ENCODE measurements at regions not wholly inside any gene's neighbourhood (a gene's known extent, or its start where the extent isn't known, plus 50 kb on each side); places are given as distances from the start of the nearest gene placed in this dataset.

GRCh38 chr15:61474796-61475195 is 245.7 kb upstream of the RORA start:
- no peak overlapping the region for H3K9ac ChIP-seq (ENCODE audit: insufficient read depth in 1 of 2, low read length in 2 of 2)
- no peaks in the 10 kb centered on the region for H3K36me3 ChIP-seq (ENCODE audit: control insufficient read depth in 4 of 4, insufficient read depth in 4 of 4, low read length in 4 of 4)
- H3K27ac ChIP-seq (ENCODE audit: low read depth in 1 of 2, low read length in 1 of 2), result no peak overlapping the region
- TF ChIP-seq, protein P1, sequence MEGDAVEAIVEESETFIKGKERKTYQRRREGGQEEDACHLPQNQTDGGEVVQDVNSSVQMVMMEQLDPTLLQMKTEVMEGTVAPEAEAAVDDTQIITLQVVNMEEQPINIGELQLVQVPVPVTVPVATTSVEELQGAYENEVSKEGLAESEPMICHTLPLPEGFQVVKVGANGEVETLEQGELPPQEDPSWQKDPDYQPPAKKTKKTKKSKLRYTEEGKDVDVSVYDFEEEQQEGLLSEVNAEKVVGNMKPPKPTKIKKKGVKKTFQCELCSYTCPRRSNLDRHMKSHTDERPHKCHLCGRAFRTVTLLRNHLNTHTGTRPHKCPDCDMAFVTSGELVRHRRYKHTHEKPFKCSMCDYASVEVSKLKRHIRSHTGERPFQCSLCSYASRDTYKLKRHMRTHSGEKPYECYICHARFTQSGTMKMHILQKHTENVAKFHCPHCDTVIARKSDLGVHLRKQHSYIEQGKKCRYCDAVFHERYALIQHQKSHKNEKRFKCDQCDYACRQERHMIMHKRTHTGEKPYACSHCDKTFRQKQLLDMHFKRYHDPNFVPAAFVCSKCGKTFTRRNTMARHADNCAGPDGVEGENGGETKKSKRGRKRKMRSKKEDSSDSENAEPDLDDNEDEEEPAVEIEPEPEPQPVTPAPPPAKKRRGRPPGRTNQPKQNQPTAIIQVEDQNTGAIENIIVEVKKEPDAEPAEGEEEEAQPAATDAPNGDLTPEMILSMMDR (IDR thresholded peaks at IDR 0.05; ENCODE audit: control extremely low read depth, extremely low read depth), result no peak
- H3K9me3 ChIP-seq (ENCODE audit: control insufficient read depth in 4 of 4, insufficient read depth in 3 of 4, low read length in 3 of 4), result peaks cover 0 to 2% (median 0%) of the 10 kb centered on the region in 4 donors
- H3K27me3 ChIP-seq (ENCODE audit: control insufficient read depth in 3 of 3, insufficient read depth in 3 of 3, low read length in 2 of 3), result peaks cover 0 to 3% (median 0%) of the 10 kb centered on the region in 3 donors
- ATAC-seq (ENCODE audit: insufficient read depth, low FRiP score) (no peak), DNase-seq (no peak)
- 55 to 67% methylated on average over 1 of the region's 1 CpG for WGBS, 2 donors
- peaks cover 0 to 24% (median 0%) of the 10 kb centered on the region in 5 donors for H3K4me1 ChIP-seq (ENCODE audit: control insufficient read depth in 5 of 5, insufficient read depth in 5 of 5, low read length in 5 of 5)
- H3K4me3 ChIP-seq, result no peak overlapping the region

DNA sequence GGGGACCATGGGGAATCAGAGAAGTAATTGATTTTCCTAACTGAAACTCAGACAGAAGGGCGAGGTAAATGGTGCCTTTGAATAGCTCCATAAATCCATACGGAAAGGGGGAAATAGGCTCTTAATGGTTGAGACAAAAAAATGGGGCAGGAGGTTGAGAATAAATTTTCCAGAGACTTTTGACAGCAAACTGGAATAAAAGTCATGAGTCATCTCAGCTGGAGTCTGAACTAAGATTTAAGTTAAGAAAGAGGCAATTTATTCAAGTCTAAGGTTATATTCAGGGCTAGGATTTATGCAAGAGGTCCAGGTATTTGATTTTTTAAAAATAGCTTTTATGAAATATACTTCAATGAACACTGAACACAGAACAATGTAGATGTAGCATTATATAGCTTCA is 238.7 kb upstream of the RORA start:
- no peaks in the 10 kb centered on the region for H3K27me3 ChIP-seq (ENCODE audit: control insufficient read depth in 3 of 3, insufficient read depth in 3 of 3, low read length in 2 of 3)
- 66% methylated on average over 2 of the region's 2 CpGs for WGBS, 2 donors
- peaks cover 0 to under 1% (median 0%) of the 10 kb centered on the region in 4 donors for H3K9me3 ChIP-seq (ENCODE audit: control insufficient read depth in 4 of 4, insufficient read depth in 3 of 4, low read length in 3 of 4)
- H3K27ac ChIP-seq (ENCODE audit: low read depth in 1 of 2, low read length in 1 of 2), result no peak overlapping the region
- ATAC-seq (ENCODE audit: insufficient read depth, low FRiP score) (no peak), DNase-seq (no peak)
- H3K36me3 ChIP-seq (ENCODE audit: control insufficient read depth in 4 of 4, insufficient read depth in 4 of 4, low read length in 4 of 4), result no peaks in the 10 kb centered on the region
- no peak overlapping the region for H3K4me3 ChIP-seq
- TF ChIP-seq, protein P1 (IDR thresholded peaks at IDR 0.05; ENCODE audit: control extremely low read depth, extremely low read depth), result no peak
- no peak overlapping the region for H3K9ac ChIP-seq (ENCODE audit: insufficient read depth in 1 of 2, low read length in 2 of 2)
- H3K4me1 ChIP-seq (ENCODE audit: control insufficient read depth in 5 of 5, insufficient read depth in 5 of 5, low read length in 5 of 5), result no peaks in the 10 kb centered on the region

DNA sequence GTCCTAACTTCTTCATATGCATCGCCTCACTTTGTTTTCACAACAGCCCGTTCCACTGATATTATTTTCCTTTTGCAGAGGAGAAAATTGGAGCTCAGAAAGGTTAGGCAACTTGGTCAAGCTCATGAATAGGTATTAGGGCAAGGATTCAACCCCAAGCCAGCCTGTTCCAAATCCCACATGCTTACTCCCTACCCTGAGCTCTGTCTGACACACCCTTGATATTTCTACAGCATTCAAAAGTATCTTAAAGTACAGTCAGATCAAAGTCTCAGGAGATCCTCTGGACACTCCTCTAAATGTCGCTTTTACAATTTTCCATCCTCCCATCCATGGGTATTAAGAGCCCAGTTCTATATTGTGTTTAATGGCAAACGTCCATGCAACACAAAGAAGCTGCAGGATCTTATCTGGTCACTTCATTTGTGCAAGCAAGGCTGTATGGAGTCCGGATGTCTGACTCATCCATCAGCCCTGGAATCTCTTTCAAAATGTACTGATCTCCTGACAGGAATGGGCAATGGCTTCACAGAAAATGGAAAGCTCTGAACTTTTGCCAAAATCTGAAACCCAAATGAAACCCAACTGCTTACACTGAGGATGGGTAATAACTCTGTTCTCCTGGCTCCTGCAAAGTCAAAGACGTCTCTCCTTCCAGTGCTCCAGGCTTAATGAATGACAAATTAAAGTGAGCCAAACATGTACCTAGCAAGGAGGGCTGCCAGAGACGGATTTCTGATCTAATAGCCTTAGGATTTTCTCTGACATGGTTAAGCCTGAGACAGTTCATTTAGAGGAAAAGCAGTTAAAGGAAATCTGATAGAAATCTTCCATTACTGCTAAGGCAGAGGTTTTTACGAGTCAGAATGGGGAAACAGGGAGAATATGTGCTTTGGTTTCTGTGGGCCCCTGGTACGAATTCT is 230.9 kb upstream of the RORA start:
- H3K4me1 ChIP-seq (ENCODE audit: control insufficient read depth in 5 of 5, insufficient read depth in 5 of 5, low read length in 5 of 5), result peaks cover 0 to 33% (median 5%) of the 10 kb centered on the region in 5 donors
- no peak overlapping the region for H3K9ac ChIP-seq (ENCODE audit: insufficient read depth in 1 of 2, low read length in 2 of 2)
- H3K36me3 ChIP-seq (ENCODE audit: control insufficient read depth in 4 of 4, insufficient read depth in 4 of 4, low read length in 4 of 4), result no peaks in the 10 kb centered on the region
- H3K27me3 ChIP-seq (ENCODE audit: control insufficient read depth in 3 of 3, insufficient read depth in 3 of 3, low read length in 2 of 3), result no peaks in the 10 kb centered on the region
- 54 to 65% methylated on average over 9 of the region's 9 CpGs for WGBS, 2 donors
- H3K27ac ChIP-seq (ENCODE audit: low read depth in 1 of 2, low read length in 1 of 2), result no peak overlapping the region
- ATAC-seq (ENCODE audit: insufficient read depth, low FRiP score), result no peak
- H3K4me3 ChIP-seq, result no peak overlapping the region
- DNase-seq, result peak; percentile 65 to 95 (median 91)
- TF ChIP-seq, protein P1 (IDR thresholded peaks at IDR 0.05; ENCODE audit: control extremely low read depth, extremely low read depth), result no peak
- no peaks in the 10 kb centered on the region for H3K9me3 ChIP-seq (ENCODE audit: control insufficient read depth in 4 of 4, insufficient read depth in 3 of 4, low read length in 3 of 4)

Measured in lung (tissue), 11 donors.